ENCODE measurements at regions not wholly inside any gene's neighbourhood (a gene's known extent, or its start where the extent isn't known, plus 50 kb on each side); places are given as distances from the start of the nearest gene placed in this dataset.

DNA sequence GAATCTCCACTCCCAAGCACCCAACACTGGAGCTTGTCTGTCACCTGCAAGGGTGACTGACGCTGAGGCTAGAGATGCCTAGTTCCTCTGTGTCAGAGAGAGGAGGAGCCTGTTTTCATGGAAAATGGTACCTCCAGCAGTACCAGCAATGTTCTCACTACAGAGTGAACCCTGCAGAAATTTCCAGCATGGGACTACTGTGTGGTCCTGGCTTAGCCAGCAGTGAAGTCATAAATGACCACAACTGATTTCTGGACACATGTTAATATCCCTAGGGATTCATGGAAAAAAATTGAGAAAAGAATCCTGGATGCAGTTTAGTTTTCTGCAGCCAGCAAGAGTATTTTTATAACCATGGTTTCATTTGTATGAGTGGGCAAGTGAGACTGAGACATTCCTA, 468.1 kb downstream of the CD83 start:
- CTCF ChIA-PET: no interaction called here
- POLR2A ChIA-PET: no interaction called here
- Histone ChIP-seq H3K4me1 (ENCODE audit: control insufficient read depth, insufficient read depth, low read length) (no peaks in the 10 kb centered on the region), H3K27ac (ENCODE audit: extremely low read depth, low read depth, low read length) (no peak overlapping the region), H3K4me3 (ENCODE audit: low read depth, low read length) (no peak overlapping the region), H3K36me3 (ENCODE audit: control insufficient read depth in 2 of 2, insufficient read depth in 1 of 2, low read length in 2 of 2) (no peaks in the 10 kb centered on the region), H3K9me3 (ENCODE audit: control insufficient read depth, insufficient read depth, low read depth, low read length) (no peaks in the 10 kb centered on the region)
- TF ChIP-seq ZNF311 (tag by site-specific recombination; IDR thresholded peaks at IDR 0.05; ENCODE audit: borderline replicate concordance) (no peak), FEZF1 (tag by site-specific recombination; IDR thresholded peaks at IDR 0.05) (no peak), ZNF184 (tag by site-specific recombination; IDR thresholded peaks at IDR 0.05) (no peak), ZNF114 (tag by site-specific recombination; IDR thresholded peaks at IDR 0.05) (no peak), ZNF571 (tag by site-specific recombination; IDR thresholded peaks at IDR 0.05) (no peak), ZNF16 (tag by site-specific recombination; IDR thresholded peaks at IDR 0.05; ENCODE audit: low read depth) (no peak), ZSCAN30 (tag by site-specific recombination; IDR thresholded peaks at IDR 0.05) (no peak), HOXC10 (CRISPR knock-in tag; IDR thresholded peaks at IDR 0.05) (no peak), ZNF174 (tag by site-specific recombination; IDR thresholded peaks at IDR 0.05) (no peak), ZNF530 (tag by site-specific recombination; IDR thresholded peaks at IDR 0.05; ENCODE audit: low read depth) (no peak), ZNF354C (tag by site-specific recombination; IDR thresholded peaks at IDR 0.05; ENCODE audit: borderline replicate concordance, low read depth) (no peak), ZNF660 (tag by site-specific recombination; IDR thresholded peaks at IDR 0.05) (no peak), ZSCAN16 (tag by site-specific recombination; IDR thresholded peaks at IDR 0.05) (no peak), TRIM28 (IDR thresholded peaks at IDR 0.05; ENCODE audit: borderline replicate concordance, low read length) (no peak)
- TF ChIP-seq, protein P1, sequence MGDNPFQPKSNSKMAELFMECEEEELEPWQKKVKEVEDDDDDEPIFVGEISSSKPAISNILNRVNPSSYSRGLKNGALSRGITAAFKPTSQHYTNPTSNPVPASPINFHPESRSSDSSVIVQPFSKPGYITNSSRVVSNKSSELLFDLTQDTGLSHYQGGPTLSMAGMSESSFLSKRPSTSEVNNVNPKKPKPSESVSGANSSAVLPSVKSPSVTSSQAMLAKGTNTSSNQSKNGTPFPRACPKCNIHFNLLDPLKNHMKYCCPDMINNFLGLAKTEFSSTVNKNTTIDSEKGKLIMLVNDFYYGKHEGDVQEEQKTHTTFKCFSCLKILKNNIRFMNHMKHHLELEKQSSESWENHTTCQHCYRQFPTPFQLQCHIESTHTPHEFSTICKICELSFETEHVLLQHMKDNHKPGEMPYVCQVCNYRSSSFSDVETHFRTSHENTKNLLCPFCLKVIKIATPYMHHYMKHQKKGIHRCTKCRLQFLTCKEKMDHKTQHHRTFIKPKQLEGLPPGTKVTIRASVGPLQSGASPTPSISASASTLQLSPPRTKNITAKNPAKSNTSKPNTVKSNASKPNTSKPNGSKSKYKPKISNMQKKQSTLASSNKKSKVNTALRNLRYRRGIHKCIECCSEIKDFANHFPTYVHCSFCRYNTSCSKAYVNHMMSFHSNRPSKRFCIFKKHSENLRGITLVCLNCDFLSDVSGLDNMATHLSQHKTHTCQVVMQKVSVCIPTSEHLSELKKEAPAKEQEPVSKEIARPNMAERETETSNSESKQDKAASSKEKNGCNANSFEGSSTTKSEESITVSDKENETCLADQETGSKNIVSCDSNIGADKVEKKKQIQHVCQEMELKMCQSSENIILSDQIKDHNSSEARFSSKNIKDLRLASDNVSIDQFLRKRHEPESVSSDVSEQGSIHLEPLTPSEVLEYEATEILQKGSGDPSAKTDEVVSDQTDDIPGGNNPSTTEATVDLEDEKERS (tag by site-specific recombination; IDR thresholded peaks at IDR 0.05): no peak
- TF ChIP-seq, protein P2, sequence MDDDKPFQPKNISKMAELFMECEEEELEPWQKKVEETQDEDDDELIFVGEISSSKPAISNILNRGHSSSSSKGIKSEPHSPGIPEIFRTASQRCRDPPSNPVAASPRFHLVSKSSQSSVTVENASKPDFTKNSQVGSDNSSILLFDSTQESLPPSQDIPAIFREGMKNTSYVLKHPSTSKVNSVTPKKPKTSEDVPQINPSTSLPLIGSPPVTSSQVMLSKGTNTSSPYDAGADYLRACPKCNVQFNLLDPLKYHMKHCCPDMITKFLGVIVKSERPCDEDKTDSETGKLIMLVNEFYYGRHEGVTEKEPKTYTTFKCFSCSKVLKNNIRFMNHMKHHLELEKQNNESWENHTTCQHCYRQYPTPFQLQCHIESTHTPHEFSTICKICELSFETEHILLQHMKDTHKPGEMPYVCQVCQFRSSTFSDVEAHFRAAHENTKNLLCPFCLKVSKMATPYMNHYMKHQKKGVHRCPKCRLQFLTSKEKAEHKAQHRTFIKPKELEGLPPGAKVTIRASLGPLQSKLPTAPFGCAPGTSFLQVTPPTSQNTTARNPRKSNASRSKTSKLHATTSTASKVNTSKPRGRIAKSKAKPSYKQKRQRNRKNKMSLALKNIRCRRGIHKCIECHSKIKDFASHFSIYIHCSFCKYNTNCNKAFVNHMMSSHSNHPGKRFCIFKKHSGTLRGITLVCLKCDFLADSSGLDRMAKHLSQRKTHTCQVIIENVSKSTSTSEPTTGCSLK (tag by site-specific recombination; IDR thresholded peaks at IDR 0.05): no peak
- TF ChIP-seq, protein P3, sequence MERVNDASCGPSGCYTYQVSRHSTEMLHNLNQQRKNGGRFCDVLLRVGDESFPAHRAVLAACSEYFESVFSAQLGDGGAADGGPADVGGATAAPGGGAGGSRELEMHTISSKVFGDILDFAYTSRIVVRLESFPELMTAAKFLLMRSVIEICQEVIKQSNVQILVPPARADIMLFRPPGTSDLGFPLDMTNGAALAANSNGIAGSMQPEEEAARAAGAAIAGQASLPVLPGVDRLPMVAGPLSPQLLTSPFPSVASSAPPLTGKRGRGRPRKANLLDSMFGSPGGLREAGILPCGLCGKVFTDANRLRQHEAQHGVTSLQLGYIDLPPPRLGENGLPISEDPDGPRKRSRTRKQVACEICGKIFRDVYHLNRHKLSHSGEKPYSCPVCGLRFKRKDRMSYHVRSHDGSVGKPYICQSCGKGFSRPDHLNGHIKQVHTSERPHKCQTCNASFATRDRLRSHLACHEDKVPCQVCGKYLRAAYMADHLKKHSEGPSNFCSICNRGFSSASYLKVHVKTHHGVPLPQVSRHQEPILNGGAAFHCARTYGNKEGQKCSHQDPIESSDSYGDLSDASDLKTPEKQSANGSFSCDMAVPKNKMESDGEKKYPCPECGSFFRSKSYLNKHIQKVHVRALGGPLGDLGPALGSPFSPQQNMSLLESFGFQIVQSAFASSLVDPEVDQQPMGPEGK (tag by site-specific recombination; IDR thresholded peaks at IDR 0.05): no peak

DNA sequence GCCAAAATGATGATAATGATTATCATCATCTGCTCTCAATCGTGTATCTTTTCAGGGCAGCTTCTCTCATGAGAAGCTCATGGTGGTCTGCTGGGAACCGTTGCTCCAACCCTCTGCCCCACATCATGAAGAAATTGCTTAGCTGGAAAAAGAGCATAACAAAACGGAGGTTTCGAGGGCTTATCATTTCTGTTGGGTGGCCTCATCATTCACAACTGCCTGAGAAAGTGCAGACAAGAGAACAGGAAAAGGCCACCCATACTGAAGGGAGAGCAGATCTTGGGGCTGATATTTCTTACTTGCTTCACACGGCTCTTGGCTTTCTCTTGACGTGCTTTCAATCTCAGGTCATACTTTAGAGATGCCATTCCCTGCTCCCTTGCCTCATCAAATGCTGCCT, 471.6 kb downstream of the CD83 start:
- Histone ChIP-seq H3K4me3 (ENCODE audit: low read depth, low read length) (no peak overlapping the region), H3K4me1 (ENCODE audit: control insufficient read depth, insufficient read depth, low read length) (no peaks in the 10 kb centered on the region), H3K36me3 (ENCODE audit: control insufficient read depth in 2 of 2, insufficient read depth in 1 of 2, low read length in 2 of 2) (no peaks in the 10 kb centered on the region), H3K27ac (ENCODE audit: extremely low read depth, low read depth, low read length) (no peak overlapping the region), H3K9me3 (ENCODE audit: control insufficient read depth, insufficient read depth, low read depth, low read length) (no peaks in the 10 kb centered on the region)
- CTCF ChIA-PET: interaction anchor here (0.6 kb wide), 1 partner anchor 1036 kb away, joined by 3 read pairs; no protein-coding TSS in a partner anchor
- TF ChIP-seq, protein P4, sequence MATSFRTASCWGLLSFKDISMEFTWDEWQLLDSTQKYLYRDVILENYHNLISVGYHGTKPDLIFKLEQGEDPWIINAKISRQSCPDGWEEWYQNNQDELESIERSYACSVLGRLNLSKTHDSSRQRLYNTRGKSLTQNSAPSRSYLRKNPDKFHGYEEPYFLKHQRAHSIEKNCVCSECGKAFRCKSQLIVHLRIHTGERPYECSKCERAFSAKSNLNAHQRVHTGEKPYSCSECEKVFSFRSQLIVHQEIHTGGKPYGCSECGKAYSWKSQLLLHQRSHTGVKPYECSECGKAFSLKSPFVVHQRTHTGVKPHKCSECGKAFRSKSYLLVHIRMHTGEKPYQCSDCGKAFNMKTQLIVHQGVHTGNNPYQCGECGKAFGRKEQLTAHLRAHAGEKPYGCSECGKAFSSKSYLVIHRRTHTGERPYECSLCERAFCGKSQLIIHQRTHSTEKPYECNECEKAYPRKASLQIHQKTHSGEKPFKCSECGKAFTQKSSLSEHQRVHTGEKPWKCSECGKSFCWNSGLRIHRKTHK (tag by site-specific recombination; IDR thresholded peaks at IDR 0.05): no peak
- POLR2A ChIA-PET: no interaction called here
